Kidney epithelial cell (primary cell): ENCODE measurements at regions not wholly inside any gene's neighbourhood (a gene's known extent, or its start where the extent isn't known, plus 50 kb on each side); places are given as distances from the start of the nearest gene placed in this dataset.

Experiments
- DNase-seq: peaks from one replicate; pipeline ENCODE4 v3.0.0-alpha.2; 2010; ENCODE audit warnings: low read depth
- H3K27me3 ChIP-seq: 2 replicates; pipeline ENCODE4 v1.6.0; 2011; ENCODE audit warnings: low read length; ENCODE audit not compliant: control insufficient read depth, insufficient read depth
- H3K36me3 ChIP-seq: 2 replicates; pipeline ENCODE4 v1.5.1; 2011; ENCODE audit warnings: low read length; ENCODE audit not compliant: control insufficient read depth, insufficient read depth
- H3K4me3 ChIP-seq: 2 replicates; pipeline ENCODE4 v1.5.1; 2011; ENCODE audit warnings: low read depth, mild to moderate bottlenecking, control low read depth, low read length
- TF ChIP-seq, protein P1 (sequence below): IDR thresholded peaks from 2 replicates; pipeline ENCODE4 v1.5.1; 2011; ENCODE audit warnings: mild to moderate bottlenecking, moderate library complexity, low read length, control low read depth, inconsistent platforms; ENCODE audit not compliant: insufficient read depth, poor library complexity, severe bottlenecking

DNA sequence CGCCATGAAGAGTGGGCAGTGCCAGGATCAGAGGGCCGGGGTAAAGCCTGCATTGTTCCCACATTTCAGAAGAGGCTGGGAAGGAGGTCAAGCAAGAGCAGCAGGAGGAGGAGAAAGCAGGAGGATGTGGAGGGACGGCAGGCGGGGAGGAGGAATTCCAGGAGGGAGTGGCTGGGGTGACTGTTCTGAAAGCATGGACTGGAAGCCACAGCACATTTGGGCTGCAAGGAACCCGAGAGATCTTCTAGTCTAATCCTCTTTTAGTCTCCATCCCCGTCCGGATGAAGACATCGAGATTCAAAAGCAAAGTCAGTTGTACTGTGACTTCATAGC, 76.9 kb downstream of the FAM50B start:
- DNase-seq, result no peak
- no peaks in the 10 kb centered on the region for H3K36me3 ChIP-seq
- TF ChIP-seq, protein P1, sequence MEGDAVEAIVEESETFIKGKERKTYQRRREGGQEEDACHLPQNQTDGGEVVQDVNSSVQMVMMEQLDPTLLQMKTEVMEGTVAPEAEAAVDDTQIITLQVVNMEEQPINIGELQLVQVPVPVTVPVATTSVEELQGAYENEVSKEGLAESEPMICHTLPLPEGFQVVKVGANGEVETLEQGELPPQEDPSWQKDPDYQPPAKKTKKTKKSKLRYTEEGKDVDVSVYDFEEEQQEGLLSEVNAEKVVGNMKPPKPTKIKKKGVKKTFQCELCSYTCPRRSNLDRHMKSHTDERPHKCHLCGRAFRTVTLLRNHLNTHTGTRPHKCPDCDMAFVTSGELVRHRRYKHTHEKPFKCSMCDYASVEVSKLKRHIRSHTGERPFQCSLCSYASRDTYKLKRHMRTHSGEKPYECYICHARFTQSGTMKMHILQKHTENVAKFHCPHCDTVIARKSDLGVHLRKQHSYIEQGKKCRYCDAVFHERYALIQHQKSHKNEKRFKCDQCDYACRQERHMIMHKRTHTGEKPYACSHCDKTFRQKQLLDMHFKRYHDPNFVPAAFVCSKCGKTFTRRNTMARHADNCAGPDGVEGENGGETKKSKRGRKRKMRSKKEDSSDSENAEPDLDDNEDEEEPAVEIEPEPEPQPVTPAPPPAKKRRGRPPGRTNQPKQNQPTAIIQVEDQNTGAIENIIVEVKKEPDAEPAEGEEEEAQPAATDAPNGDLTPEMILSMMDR, result no peak
- no peaks in the 10 kb centered on the region for H3K27me3 ChIP-seq
- no peak overlapping the region for H3K4me3 ChIP-seq

DNA sequence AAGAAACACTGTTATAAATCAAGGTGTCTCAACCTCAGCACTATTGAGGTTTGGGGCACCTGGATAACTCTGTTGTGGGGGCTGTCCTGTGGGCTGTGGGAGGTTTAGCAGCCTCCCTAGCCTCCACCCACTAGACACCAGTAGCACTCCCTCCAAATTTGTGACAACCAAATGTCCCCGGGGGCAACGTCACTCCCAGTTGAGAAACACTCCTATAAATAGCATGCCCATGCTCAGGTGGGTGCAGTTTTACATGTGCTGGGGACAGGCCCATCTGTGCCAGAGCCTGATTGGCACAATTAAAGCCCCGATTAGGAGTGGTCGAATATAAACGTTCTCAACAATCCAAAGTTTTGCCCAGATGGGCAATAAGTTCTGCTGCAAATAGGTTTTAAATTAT, 78.9 kb downstream of the FAM50B start:
- TF ChIP-seq, protein P1, result no peak
- H3K27me3 ChIP-seq, result no peaks in the 10 kb centered on the region
- H3K4me3 ChIP-seq, result no peak overlapping the region
- DNase-seq, result no peak
- no peaks in the 10 kb centered on the region for H3K36me3 ChIP-seq

- Histone ChIP-seq H3K4me3 (no peak overlapping the region), H3K27me3 (no peaks in the 10 kb centered on the region), H3K36me3 (no peaks in the 10 kb centered on the region)
- no peak for DNase-seq
- TF ChIP-seq, protein P1, result no peak
Measured at GRCh38 chr6:3929281-3929798, 80.2 kb downstream of the FAM50B start.

DNA sequence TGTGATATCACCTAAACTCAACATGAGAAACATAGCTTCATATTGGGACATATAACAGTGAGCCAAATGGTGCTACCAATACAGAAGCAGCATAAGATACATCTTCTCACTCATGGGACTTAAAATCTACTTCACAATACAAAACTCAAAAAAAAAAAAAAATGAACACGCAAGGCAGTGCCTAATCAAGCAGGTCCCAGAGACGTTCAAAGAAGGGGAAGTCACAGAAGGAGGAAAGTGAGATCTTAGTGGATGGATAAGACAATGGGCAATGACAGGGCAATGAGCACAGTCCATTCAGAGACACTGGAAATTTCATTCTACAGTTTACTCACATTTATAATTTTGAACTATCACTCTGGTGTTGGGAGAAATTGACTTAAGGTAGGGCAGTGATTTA, 88.3 kb downstream of the FAM50B start:
- TF ChIP-seq, protein P1, result no peak
- DNase-seq, result no peak
- Histone ChIP-seq H3K27me3 (no peaks in the 10 kb centered on the region), H3K4me3 (no peak overlapping the region), H3K36me3 (no peaks in the 10 kb centered on the region)

- no peak for DNase-seq
- H3K36me3 ChIP-seq, result no peaks in the 10 kb centered on the region
- TF ChIP-seq, protein P1, result no peak
- H3K4me3 ChIP-seq, result no peak overlapping the region
- H3K27me3 ChIP-seq, result no peaks in the 10 kb centered on the region
Measured at GRCh38 chr6:3938715-3939367, 89.7 kb downstream of the FAM50B start.

GRCh38 chr6:3939368-3939958, 90.3 kb downstream of the FAM50B start:
- H3K4me3 ChIP-seq, result no peak overlapping the region

More at GRCh38 chr6:3939368-3939958, 90.3 kb downstream of the FAM50B start:
- DNase-seq, result no peak
- Histone ChIP-seq H3K27me3 (no peaks in the 10 kb centered on the region), H3K36me3 (no peaks in the 10 kb centered on the region)
- TF ChIP-seq, protein P1, result no peak
